Activated CD4-positive, CD25-positive, alpha-beta regulatory T cell treated with anti-CD3 and anti-CD28 coated beads, Interleukin-2, amount 50 U/mL, for 72 hours (primary cell): ENCODE measurements at regions not wholly inside any gene's neighbourhood (a gene's known extent, or its start where the extent isn't known, plus 50 kb on each side); places are given as distances from the start of the nearest gene placed in this dataset.

Source experiments
- DNase-seq: peaks from one replicate; pipeline ENCODE4 v3.0.0; 2021

DNA sequence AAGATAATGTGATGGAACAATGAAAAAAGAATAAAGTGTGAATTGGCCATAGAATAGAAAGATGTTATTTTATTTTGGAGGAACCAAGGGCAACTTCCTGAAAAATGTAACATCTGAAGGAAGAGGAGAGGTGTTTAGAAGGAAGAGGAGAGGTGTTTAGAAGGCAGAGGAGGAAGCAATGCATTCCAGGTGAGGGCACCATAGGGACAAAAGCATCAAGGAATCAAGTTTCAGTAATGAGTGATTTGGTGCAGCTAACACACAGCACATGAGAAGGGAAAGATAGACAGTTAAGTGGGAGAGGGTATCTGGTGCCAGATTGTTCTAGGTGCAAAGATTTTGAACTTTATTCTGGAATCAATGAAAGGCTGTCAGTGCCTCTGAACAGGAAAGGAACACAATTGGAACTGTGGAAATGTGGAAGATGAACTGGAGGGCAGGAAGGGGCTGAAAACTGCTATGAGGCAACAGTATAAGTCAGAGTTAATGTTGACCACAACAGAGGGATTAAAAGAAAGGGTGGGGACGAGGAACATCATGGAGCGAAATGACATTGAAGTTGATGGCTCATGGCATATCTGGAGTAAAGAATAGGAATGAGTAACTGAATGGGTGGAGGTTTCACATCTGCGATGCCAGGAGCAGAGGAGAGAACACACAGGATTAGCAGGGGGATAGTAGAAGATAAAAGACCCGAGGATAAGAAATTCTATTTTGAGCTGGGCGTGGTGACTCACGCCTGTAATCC lies 326.6 kb downstream of the LRIG3 start:
- DNase-seq, result no peak

DNA sequence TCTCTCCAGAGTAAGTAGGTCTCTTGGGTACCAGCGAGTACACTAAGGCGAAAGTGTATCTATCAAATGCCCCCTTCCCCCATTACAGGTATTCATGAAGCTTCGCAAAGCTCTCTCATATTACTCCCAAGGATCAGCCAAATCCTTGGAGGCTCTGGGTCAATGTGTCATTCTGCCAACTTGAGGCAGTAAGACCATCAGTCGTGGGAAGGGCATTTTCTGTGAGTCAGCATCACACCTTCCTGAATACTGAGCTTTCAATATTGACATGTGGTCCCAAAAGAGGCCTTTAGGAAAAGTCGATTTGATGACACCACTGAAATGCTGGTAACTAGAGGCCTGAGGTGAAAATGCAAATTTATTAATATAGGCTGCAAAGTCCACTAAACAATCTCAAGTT lies 323.9 kb downstream of the LRIG3 start:
- DNase-seq, result no peak

DNA sequence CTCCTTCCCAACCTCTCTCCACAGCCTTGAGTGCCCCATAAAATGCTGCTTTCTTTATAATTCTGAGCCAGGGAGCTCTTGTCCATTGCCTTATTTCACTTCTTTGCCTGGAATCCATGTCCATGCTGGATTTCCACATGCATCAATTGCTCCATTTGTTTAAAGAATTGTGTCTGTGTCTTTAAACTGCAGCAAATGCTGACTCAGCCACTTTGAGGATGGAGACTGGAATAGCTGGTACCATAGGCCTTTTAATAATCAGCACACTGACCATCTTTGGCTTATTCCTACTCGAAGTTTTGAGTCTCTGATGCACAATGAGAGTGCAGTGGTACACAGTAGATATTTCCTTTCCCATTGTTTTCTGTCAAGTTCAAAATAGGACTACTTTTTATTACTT lies 318.8 kb downstream of the LRIG3 start:
- DNase-seq, result no peak

DNA sequence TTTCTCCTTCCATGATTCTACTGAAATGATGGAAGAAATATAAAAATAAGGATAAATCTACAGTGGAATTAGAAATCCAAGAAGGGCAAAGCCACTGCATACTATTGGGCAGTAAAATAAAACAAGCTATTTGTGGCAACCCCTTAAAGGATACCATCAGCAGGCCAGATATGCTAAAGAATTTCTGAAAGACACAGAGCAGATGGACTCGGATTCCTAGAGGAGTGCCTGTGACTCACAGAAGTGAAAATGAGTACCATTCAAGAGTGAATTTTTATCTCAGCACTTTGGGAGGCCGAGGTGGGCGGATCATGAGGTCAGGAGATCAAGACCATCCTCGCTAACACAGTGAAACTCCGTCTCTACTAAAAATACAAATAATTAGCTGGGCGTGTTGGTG lies 318.1 kb downstream of the LRIG3 start:
- DNase-seq, result no peak

GRCh38 chr12:58602736-58603135 lies 317.6 kb downstream of the LRIG3 start:
- no peak for DNase-seq

DNA sequence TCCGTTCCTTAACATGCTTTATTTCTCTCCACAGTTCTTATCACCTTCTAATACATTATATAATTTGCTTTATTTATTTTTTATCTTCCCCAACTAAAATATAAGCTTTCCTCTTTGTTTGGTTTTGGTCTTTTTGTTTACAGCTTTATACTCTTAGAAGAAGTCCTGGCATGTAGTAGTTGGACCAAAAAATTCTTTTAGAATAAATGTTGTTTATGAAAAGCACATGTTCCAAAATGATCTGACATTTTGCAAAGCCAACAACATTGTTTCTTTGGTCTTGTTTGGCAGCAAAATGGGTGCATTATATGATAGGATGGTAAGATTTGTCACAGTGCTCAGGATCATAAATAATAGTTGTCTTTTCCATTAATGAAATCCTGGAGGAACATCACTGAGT lies 312.5 kb downstream of the LRIG3 start:
- no peak for DNase-seq

- DNase-seq, result no peak
Measured at GRCh38 chr12:58608711-58609110, 311.6 kb downstream of the LRIG3 start.

DNA sequence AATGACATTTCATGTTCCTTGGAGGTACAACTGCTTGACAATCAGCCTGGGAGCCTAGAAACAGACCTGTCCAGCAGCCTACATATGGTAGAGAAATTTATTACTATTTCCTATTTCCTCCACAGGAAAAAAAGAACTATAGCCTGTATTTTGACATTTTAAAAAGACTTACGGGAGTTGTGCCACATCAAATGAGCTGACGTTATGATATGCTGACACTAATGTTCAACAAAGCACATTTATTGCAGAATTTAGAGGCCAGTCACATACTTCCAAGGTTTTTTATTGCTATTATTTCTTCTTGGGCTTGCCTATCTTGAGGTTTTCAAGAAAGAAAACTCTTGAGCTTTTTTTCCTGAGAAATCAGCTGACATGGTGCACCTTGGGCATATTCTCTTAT lies 305.3 kb downstream of the LRIG3 start:
- no peak for DNase-seq

GRCh38 chr12:58615576-58615975 lies 304.7 kb downstream of the LRIG3 start:
- DNase-seq, result no peak

- DNase-seq, result no peak
Measured at GRCh38 chr12:58616618-58617017, 303.7 kb downstream of the LRIG3 start.

- DNase-seq, result no peak
Measured at GRCh38 chr12:58621126-58621525, 299.2 kb downstream of the LRIG3 start.

DNA sequence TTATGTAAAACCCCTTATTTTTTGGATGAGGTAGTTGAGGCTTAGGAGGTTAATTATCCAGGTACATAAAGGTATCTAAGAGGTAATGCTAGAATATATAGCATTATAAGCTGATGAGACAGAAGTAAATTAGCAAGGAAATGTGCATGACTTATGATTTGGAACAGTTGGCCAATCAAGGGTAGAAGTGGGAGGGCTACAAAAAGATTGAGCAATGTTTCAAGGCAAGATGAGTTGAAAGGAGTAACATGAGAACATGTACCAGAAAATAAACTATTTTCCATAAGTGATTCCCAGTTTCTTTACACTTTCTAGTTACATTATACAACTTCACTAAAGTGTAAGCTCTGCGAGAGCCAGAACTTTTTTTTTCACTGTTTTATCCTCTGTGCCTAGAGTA lies 290.9 kb downstream of the LRIG3 start:
- DNase-seq, result no peak

GRCh38 chr12:58633479-58633878 lies 286.8 kb downstream of the LRIG3 start:
- no peak for DNase-seq

DNA sequence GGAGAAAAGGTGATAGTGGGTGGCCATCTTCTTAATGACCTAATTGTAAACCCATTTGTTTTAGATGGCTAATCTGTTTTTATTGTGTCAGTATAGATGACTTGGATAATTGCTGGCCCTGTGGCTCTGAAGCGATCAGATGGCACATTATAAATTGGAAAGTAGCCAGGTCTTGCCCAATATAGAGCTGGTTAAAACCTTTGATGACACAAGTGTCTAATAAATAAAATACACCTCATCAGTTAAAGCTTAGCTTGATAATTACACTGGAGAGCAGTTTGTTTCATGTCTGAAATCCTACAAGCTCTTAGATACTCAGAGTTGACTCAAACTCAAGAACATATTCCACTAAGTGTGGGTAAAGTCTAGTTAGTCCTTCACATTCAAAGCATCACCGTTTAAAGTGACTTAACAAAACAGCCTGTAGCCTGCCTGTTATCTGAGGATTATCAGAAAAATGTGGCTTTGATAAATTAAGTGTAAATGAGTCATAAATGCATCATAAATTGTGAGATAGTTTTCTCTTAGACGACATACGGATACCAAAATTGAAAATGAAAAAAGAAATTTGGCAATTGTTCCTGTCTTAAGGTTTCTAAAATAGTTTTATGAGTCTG lies 280.9 kb downstream of the LRIG3 start:
- DNase-seq, result no peak

DNA sequence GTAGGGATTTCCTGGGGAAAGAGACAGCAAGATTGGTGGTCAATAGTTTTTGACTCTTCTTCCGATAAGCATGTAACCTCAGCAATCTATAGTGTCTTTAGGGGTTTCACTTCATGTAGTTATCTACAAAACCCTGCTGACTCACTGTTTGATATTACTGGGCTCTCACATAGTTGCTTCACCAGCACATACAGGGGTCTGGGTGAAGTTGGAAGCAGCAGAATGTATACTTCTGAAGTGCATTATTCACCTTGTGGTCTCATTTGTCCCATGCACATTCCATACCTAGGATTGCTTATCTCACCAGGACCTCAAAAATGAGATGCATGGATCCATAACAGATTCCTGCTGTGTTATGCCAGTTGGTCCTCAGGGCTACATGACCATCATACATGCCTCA lies 280.0 kb downstream of the LRIG3 start:
- no peak for DNase-seq

- no peak for DNase-seq
Measured at GRCh38 chr12:58645946-58646345, 274.4 kb downstream of the LRIG3 start.

- no peak for DNase-seq
Measured at GRCh38 chr12:58647495-58647894, 272.8 kb downstream of the LRIG3 start.

- DNase-seq, result no peak
Measured at GRCh38 chr12:58648176-58648575, 272.1 kb downstream of the LRIG3 start.

DNA sequence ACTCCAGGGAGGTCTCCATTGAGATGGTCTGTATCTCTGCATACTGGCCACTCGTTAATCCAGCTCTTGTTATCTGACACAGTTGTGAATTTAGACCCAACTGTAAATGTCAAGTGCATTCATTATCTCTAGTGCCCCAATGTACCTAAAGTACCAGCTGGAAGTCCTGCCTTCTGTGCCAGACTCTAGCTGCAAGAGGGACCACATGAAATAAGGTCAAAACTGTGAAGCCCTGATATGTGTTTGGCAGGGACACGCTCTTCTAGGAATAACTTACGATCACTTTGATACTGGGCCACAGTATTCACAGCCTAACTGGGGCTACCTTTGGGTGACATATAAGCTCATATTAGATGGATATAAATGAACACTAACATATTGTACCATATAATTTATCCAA lies 268.5 kb downstream of the LRIG3 start:
- DNase-seq, result no peak

DNA sequence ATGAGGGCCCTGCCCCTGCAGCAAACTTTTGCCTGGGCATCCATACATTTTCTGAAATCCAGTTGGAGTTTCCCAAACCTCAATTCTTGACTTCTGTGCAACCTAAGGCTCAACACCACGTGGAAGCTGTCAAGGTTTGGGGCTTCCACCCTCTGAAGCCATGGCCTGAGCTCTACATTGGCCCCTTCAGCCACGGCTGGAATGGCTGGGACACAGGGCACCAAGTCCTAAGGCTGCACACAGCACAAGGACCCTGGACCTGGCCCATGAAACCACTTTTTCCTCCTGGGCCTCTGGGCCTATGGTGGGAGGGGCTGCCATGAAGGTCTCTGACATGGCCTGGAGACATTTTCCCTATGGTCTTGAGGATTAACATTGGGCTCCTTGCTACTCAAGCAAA lies 266.3 kb downstream of the LRIG3 start:
- DNase-seq, result no peak

DNA sequence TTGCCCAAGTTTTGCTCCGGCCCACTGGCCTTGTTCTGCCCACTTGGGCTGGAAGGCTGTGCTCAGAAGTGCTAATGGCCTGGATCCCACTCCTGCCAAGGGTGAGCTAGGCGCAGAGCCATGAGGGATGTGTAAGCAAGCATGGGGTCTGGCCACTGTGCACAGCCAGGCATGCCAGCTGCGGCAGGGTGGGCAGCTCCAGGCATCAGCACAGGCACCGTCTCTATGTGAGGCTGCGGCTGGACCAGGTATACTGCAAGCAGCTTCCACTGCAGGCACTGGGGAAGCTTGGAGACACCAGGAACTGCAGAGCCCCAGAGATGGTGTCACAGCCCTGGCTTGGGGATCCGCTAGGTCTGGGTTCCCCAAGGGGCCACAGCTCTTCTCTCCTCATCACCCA lies 264.9 kb downstream of the LRIG3 start:
- no peak for DNase-seq

DNA sequence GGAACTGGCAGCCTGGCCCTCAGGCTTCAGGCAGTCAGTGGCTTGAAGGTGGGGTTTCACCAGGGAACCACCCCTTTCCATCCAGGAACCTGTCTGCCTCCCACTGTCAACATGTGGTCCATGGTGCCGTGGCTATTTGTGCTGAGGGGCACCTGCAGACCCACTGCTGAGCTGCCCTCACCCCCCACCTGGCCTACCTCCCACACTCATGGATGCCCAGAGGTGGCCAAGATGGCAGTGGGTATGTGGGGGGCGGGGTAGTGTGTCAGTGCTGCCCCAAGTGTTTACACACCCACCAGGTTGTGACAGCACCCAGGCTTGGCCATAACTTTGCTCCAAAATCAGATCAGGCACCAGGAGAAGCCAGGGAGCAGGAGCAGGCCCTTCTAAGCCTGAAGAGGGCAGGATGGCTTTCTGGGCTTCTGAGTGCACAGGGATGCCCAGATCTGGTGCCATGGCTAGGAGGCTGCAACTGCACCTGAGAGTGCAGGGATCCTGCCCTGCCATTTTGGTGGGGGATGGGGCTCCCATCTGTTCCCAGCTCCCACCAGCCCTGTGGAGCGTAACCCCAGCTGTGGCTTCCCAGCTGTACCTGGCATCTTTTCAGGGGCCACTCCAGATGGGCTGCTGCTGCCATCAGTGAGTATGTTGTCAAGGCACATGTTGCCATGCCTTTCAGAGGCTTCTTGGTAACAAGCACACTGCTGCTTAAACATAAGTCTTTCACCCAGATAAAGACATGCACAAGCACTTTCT lies 263.9 kb downstream of the LRIG3 start:
- no peak for DNase-seq

GRCh38 chr12:58657190-58657589 lies 263.1 kb downstream of the LRIG3 start:
- no peak for DNase-seq

DNA sequence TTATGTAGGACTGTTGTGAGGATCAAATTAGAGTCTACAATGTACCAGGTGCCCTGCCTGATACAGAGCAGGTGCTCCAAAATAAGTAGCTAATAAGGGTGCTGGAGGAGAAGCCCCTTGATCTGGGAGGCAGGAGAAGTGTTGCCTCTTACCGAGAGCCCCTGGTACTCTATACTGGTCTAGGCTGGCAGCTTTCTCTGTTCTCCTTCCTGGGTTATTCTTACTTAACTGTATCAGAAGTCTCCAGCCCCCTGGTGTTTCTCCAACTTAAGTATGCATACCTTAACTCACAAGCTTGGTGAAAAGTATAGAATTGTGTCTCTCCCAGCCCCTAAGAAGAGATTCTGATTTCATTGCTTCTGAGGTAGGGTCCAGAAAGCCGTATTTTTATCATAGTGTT lies 254.9 kb downstream of the LRIG3 start:
- no peak for DNase-seq
